SU-DHL-6 (cell line): ENCODE measurements at regions not wholly inside any gene's neighbourhood (a gene's known extent, or its start where the extent isn't known, plus 50 kb on each side); places are given as distances from the start of the nearest gene placed in this dataset.

Source experiments
- H2AFZ ChIP-seq: fragments of 200-600 bp; sonication (generic); 2 replicates; pipeline ENCODE4 v1.6.1; 2014; ENCODE audit warnings: low read depth, mild to moderate bottlenecking, moderate library complexity, mixed read lengths, antibody characterized with exemption, low read length; ENCODE audit not compliant: severe bottlenecking
- H3F3A ChIP-seq: fragments of 200-600 bp; shearing (Covaris generic); 2 replicates; pipeline ENCODE4 v1.6.0; 2016; ENCODE audit warnings: antibody characterized with exemption, mild to moderate bottlenecking; ENCODE audit not compliant: insufficient read depth
- H3K27ac ChIP-seq: fragments of 200-600 bp; sonication (generic); 2 replicates; pipeline ENCODE4 v1.5.1; 2016; ENCODE audit warnings: low read depth, mild to moderate bottlenecking, low read length, moderate library complexity, mixed read lengths
- H3K27me3 ChIP-seq: fragments of 200-600 bp; sonication (generic), shearing (Covaris generic); 2 replicates; pipeline ENCODE4 v1.6.0; 2014; ENCODE audit warnings: mild to moderate bottlenecking, low read length
- H3K36me3 ChIP-seq: fragments of 200-600 bp; sonication (generic); 2 replicates; pipeline ENCODE4 v1.6.1; 2014; ENCODE audit warnings: mild to moderate bottlenecking, low read length, mixed read lengths
- H3K4me2 ChIP-seq: fragments of 300-600, 200-600 bp; shearing (Covaris generic), sonication (generic); 2 replicates; pipeline ENCODE4 v1.6.0; 2014; ENCODE audit warnings: low read length, low read depth, mild to moderate bottlenecking; ENCODE audit not compliant: poor library complexity, severe bottlenecking
- H3K4me3 ChIP-seq: fragments of 200-600 bp; sonication (generic); 2 replicates; pipeline ENCODE4 v1.5.1; 2014; ENCODE audit warnings: antibody characterized with exemption, low read length, mild to moderate bottlenecking, mixed read lengths; ENCODE audit not compliant: insufficient read depth, poor library complexity, severe bottlenecking
- H3K79me2 ChIP-seq: fragments of 200-600 bp; sonication (generic); 2 replicates; pipeline ENCODE4 v1.6.1; 2014; ENCODE audit warnings: mild to moderate bottlenecking, low read length, moderate library complexity; ENCODE audit not compliant: insufficient read depth
- H3K9ac ChIP-seq: fragments of 200-600 bp; sonication (generic); 2 replicates; pipeline ENCODE4 v1.7.0; 2014; ENCODE audit warnings: mild to moderate bottlenecking, low read length
- H3K9me2 ChIP-seq: fragments of 200-600 bp; sonication (generic); replicated peaks from 2 replicates; pipeline ENCODE4 v1.6.1; 2014; ENCODE audit warnings: low read length; ENCODE audit not compliant: insufficient read depth
- H3K9me3 ChIP-seq: fragments of 200-600 bp; sonication (generic); 2 replicates; pipeline ENCODE4 v1.6.1; 2014; ENCODE audit warnings: low read length, mixed read lengths; ENCODE audit not compliant: insufficient read depth
- H4K20me1 ChIP-seq: fragments of 200-600 bp; sonication (generic); 2 replicates; pipeline ENCODE4 v1.6.1; 2014; ENCODE audit warnings: low read depth, mild to moderate bottlenecking, antibody characterized with exemption, low read length, moderate library complexity, mixed read lengths
- EZH2phosphoT487 ChIP-seq: fragments of 200-600 bp; sonication (generic), shearing (Covaris generic); conservative IDR thresholded peaks from 2 replicates; pipeline ENCODE4 v1.6.1; 2018; ENCODE audit warnings: mild to moderate bottlenecking, antibody characterized with exemption, low read length, moderate library complexity, mixed read lengths
- TF ChIP-seq, protein P1 (sequence below): fragments of 200-600 bp; sonication (generic); IDR thresholded peaks from one replicate; pipeline ENCODE4 v1.5.1; 2017; ENCODE audit warnings: antibody characterized with exemption, mild to moderate bottlenecking, low read length, moderate library complexity; ENCODE audit not compliant: insufficient read depth, poor library complexity, severe bottlenecking

GRCh38 chr14:54117924-54118323 lies 161.3 kb upstream of the BMP4 start:
- H3K36me3 ChIP-seq, result no peaks in the 10 kb centered on the region
- no peak overlapping the region for H3K4me3 ChIP-seq
- no peak overlapping the region for H3K27ac ChIP-seq
- TF ChIP-seq EZH2phosphoT487, result no peak
- TF ChIP-seq, protein P1, sequence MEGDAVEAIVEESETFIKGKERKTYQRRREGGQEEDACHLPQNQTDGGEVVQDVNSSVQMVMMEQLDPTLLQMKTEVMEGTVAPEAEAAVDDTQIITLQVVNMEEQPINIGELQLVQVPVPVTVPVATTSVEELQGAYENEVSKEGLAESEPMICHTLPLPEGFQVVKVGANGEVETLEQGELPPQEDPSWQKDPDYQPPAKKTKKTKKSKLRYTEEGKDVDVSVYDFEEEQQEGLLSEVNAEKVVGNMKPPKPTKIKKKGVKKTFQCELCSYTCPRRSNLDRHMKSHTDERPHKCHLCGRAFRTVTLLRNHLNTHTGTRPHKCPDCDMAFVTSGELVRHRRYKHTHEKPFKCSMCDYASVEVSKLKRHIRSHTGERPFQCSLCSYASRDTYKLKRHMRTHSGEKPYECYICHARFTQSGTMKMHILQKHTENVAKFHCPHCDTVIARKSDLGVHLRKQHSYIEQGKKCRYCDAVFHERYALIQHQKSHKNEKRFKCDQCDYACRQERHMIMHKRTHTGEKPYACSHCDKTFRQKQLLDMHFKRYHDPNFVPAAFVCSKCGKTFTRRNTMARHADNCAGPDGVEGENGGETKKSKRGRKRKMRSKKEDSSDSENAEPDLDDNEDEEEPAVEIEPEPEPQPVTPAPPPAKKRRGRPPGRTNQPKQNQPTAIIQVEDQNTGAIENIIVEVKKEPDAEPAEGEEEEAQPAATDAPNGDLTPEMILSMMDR, result no peak
- no peaks in the 10 kb centered on the region for H3K9me2 ChIP-seq
- H4K20me1 ChIP-seq, result no peaks in the 10 kb centered on the region
- H3K9me3 ChIP-seq, result no peaks in the 10 kb centered on the region
- H3K4me2 ChIP-seq, result no peak overlapping the region
- no peaks in the 10 kb centered on the region for H3K79me2 ChIP-seq
- H3K9ac ChIP-seq, result no peak overlapping the region
- H3F3A ChIP-seq, result no peaks in the 10 kb centered on the region
- no peaks in the 10 kb centered on the region for H3K27me3 ChIP-seq
- no peak overlapping the region for H2AFZ ChIP-seq

GRCh38 chr14:54120260-54120659 lies 163.6 kb upstream of the BMP4 start:
- H4K20me1 ChIP-seq, result no peaks in the 10 kb centered on the region
- H3K36me3 ChIP-seq, result no peaks in the 10 kb centered on the region
- no peaks in the 10 kb centered on the region for H3K27me3 ChIP-seq
- TF ChIP-seq, protein P1, result no peak
- no peak for TF ChIP-seq EZH2phosphoT487
- no peaks in the 10 kb centered on the region for H3K9me3 ChIP-seq
- H3K9me2 ChIP-seq, result no peaks in the 10 kb centered on the region
- H3F3A ChIP-seq, result no peaks in the 10 kb centered on the region
- no peak overlapping the region for H2AFZ ChIP-seq
- H3K79me2 ChIP-seq, result no peaks in the 10 kb centered on the region
- no peak overlapping the region for H3K4me2 ChIP-seq
- no peak overlapping the region for H3K27ac ChIP-seq
- H3K4me3 ChIP-seq, result no peak overlapping the region
- no peak overlapping the region for H3K9ac ChIP-seq

- Histone ChIP-seq H3K9ac (no peak overlapping the region), H3K27ac (no peak overlapping the region), H3K36me3 (no peaks in the 10 kb centered on the region), H3K27me3 (no peaks in the 10 kb centered on the region), H3F3A (no peaks in the 10 kb centered on the region), H3K9me2 (no peaks in the 10 kb centered on the region), H2AFZ (no peak overlapping the region), H3K9me3 (no peaks in the 10 kb centered on the region), H4K20me1 (no peaks in the 10 kb centered on the region), H3K4me2 (no peak overlapping the region), H3K4me3 (no peak overlapping the region), H3K79me2 (no peaks in the 10 kb centered on the region)
- no peak for TF ChIP-seq EZH2phosphoT487
Measured at GRCh38 chr14:54121466-54122027, 164.9 kb upstream of the BMP4 start.

DNA sequence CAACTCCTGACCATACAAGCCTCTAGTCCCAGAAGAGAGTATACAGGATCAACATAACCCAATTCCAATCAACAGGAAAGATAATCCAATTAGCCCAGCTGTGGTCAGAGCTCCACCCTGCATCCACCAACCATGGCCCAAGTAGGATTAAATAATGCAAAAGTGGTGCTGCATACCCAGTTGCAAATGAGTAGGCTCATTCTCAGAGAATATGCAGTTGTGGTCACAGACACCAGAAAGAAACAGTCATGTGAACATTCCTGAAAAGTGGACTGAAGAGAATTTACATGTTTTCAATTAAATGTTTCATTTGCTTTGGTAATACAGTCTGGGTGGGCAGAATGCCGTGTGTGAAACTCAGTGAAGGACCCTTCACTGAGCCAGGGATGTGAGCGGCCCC lies 167.2 kb upstream of the BMP4 start:
- H3F3A ChIP-seq, result no peaks in the 10 kb centered on the region
- H3K79me2 ChIP-seq, result no peaks in the 10 kb centered on the region
- no peaks in the 10 kb centered on the region for H3K27me3 ChIP-seq
- no peak overlapping the region for H3K27ac ChIP-seq
- no peak overlapping the region for H3K9ac ChIP-seq
- no peak overlapping the region for H2AFZ ChIP-seq
- TF ChIP-seq, protein P1, result no peak
- no peak for TF ChIP-seq EZH2phosphoT487
- no peak overlapping the region for H3K4me3 ChIP-seq
- H4K20me1 ChIP-seq, result no peaks in the 10 kb centered on the region
- H3K36me3 ChIP-seq, result no peaks in the 10 kb centered on the region
- no peaks in the 10 kb centered on the region for H3K9me3 ChIP-seq
- H3K4me2 ChIP-seq, result no peak overlapping the region
- H3K9me2 ChIP-seq, result no peaks in the 10 kb centered on the region
